Embryonic facial prominence (tissue), 1 donor: ENCODE measurements at regions not wholly inside any gene's neighbourhood (a gene's known extent, or its start where the extent isn't known, plus 50 kb on each side); places are given as distances from the start of the nearest gene placed in this dataset.

Experiments used
- DNase-seq: peaks from one replicate; pipeline ENCODE4 v3.0.0-alpha.2; 2016; ENCODE audit errors: extremely low spot score

GRCh38 chr1:96290033-96290432, 431.6 kb upstream of the PTBP2 start:
- DNase-seq: no peak

- DNase-seq: no peak
Observed at GRCh38 chr1:96290801-96291200, 430.8 kb upstream of the PTBP2 start.

- DNase-seq: no peak
Observed at GRCh38 chr1:96291468-96291867, 430.1 kb upstream of the PTBP2 start.

GRCh38 chr1:96292141-96292540, 429.4 kb upstream of the PTBP2 start:
- no peak for DNase-seq

- no peak for DNase-seq
Observed at GRCh38 chr1:96296991-96297390, 424.6 kb upstream of the PTBP2 start.

GRCh38 chr1:96306809-96307560, 414.6 kb upstream of the PTBP2 start:
- DNase-seq: no peak

GRCh38 chr1:96308314-96308713, 413.3 kb upstream of the PTBP2 start:
- DNase-seq: no peak

- no peak for DNase-seq
Observed at GRCh38 chr1:96309783-96310182, 411.8 kb upstream of the PTBP2 start.

- no peak for DNase-seq
Observed at GRCh38 chr1:96313216-96313615, 408.4 kb upstream of the PTBP2 start.

- no peak for DNase-seq
Observed at GRCh38 chr1:96329121-96329520, 392.5 kb upstream of the PTBP2 start.

- DNase-seq: no peak
Observed at GRCh38 chr1:96331596-96331995, 390.0 kb upstream of the PTBP2 start.

GRCh38 chr1:96333522-96334235, 387.9 kb upstream of the PTBP2 start:
- DNase-seq: no peak

GRCh38 chr1:96334236-96334557, 387.4 kb upstream of the PTBP2 start:
- no peak for DNase-seq

- DNase-seq: no peak
Observed at GRCh38 chr1:96338622-96339021, 383.0 kb upstream of the PTBP2 start.

- no peak for DNase-seq
Observed at GRCh38 chr1:96340686-96341085, 380.9 kb upstream of the PTBP2 start.

- no peak for DNase-seq
Observed at GRCh38 chr1:96346719-96347118, 374.9 kb upstream of the PTBP2 start.

GRCh38 chr1:96349896-96350295, 371.7 kb upstream of the PTBP2 start:
- DNase-seq: no peak

GRCh38 chr1:96352733-96353132, 368.9 kb upstream of the PTBP2 start:
- DNase-seq: no peak

- DNase-seq: no peak
Observed at GRCh38 chr1:96355521-96355920, 366.1 kb upstream of the PTBP2 start.

- no peak for DNase-seq
Observed at GRCh38 chr1:96355961-96356360, 365.6 kb upstream of the PTBP2 start.

GRCh38 chr1:96357141-96357765, 364.3 kb upstream of the PTBP2 start:
- no peak for DNase-seq

- no peak for DNase-seq
Observed at GRCh38 chr1:96358057-96358456, 363.5 kb upstream of the PTBP2 start.
